ENCODE measurements at regions not wholly inside any gene's neighbourhood (a gene's known extent, or its start where the extent isn't known, plus 50 kb on each side); places are given as distances from the start of the nearest gene placed in this dataset.
"Not testable (repeated sequence)": the region's sequence is repeated elsewhere in the genome, so short reads cannot be mapped to it uniquely, and the experiment has no call there.

DNA sequence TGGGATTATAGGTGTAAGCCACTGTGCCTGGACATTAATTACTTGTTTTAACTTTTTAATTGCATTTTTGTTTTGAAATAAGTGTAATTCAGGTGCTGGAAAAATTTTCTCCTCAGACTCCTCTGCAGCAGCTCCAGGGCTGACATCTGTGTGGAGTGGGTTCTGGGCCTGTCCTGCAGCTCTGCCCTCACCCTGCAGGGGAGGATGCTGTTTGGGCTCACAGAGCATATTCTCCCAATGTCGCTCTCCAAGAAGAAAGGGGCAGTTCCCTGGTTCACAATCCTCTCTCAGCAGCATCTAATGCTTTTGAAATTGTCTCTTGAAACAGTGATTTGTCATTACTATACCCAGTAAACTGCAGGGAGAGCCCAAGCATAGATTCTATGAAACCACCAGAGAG lies 995.7 kb downstream of the TMEM121 start:
- DNase-seq: not testable (repeated sequence)

DNA sequence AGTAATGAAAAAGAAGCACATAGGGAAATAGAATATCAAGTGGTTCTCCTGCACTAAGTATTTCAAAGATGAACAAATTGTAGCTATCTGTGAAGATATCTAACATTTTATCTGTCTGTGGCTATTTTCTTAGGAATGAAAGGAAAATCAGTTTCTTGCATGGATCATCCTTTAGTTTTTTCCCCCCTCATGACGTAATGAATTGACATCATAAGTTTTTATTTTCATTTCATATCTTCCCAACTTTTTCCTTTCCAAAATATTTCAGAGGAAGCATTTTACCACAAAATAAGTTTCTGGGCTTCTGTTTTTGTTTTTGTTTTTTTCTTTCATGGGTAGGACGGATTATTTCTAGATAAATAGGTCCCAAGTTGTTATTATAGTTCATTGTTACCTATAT lies 996.6 kb downstream of the TMEM121 start:
- no peak for DNase-seq

DNA sequence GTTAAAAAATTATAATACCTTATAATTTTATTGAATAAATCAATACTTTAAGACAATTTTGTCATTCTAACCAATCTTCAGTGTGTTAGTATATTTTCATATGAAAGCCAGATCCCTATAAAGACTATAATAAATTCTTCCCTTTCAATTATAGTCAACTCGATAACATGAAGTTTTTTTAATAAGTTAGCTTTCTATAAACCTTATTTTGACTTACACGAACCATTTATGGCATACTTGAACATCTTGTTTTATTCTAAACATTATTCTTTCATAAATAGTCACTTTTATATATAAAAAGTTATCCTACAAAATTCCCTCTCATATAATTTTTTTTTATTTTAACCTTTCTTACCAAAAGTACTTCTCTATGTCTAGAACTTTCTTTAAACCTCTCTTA lies 1002.3 kb downstream of the TMEM121 start:
- DNase-seq: no peak

DNA sequence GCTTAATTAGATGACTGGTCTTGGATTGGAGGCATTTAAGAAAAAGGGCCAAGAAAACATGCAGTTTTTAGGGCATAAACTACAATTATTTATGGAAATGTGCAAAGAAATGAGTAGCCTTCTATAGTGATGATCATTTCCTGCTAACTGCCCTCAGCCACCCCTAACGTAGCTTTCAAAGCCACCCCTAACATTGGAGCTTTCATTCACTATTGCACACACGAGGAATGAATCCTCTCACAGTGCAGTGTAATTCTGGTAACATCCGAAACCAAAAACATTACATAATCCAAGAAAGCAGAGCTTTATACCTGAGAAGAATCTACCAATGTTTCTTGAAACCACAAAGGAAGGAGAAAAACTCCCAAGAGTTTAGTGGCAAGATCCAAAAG lies 1003.6 kb downstream of the TMEM121 start:
- DNase-seq: no peak

DNA sequence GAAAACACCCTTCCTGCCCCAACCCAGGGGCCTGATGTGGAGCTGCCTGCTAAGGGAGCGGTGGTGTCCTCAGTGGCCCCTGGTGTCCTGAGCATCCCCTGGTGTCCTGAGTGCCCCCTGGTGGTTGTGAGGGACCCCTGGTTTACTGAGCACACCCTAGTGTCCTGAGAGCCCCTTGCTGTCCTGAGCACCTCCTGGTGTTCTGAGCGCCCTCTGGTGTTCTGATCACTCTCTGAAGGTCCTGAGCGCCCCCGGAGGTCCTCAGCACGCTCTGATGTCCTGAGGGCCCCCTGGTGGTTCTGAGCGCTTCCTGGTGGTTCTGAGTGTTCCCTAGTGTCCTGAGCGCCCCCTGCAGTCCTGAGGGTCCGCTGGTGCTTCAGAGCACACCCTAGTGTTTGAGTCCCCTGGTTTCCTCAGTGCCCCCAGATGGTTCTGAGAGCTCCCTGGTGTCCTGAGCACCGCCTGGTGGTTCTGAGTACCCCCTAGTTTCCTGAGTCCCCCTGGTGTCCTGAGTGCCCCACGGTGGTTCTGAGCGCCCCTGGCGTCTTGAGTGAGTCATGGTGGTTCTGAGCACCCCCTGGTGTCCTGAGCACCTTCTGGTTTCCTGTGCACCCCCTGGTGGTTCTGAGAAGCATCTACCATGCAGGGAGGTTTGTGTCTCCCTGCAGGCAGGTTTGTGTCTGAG lies 1004.2 kb downstream of the TMEM121 start:
- peak; percentile 5 for DNase-seq

DNA sequence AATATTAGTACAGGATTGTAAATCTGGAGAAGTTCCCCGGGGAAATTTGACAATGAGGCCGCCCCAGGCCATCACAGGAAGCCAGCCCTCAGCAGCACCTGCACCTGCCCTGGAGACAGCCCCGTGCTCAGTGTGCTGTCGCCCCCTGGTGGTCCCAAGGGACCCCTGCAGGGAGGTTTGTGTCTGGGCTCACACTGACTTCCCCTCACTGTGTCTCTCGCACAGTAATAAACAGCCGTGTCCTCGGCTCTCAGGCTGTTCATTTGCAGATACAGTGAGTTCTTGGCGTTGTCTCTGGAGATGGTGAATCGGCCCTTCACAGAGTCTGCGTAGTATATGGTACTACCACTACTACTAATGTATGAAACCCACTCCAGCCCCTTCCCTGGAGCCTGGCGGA lies 1011.2 kb downstream of the TMEM121 start:
- DNase-seq: peak; percentile 49

DNA sequence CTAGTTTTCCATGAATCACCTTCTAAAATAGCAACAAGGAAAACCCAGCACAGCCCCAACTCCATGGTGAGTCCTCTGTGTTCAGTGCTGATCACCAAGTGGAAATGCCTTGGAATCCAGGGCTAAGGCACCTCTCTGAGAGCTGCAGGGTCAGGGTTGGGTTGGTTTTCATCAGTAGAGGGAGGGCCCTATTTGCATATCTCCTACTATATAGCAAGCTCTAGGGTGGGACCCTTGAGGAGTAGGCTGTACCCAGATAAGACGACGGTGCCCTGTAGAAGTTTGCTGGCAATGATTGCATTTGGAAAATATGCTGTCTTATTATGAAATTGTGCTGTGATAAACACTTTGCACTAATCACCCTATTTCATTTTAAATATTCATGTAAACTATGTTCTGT lies 1011.8 kb downstream of the TMEM121 start:
- no peak for DNase-seq

DNA sequence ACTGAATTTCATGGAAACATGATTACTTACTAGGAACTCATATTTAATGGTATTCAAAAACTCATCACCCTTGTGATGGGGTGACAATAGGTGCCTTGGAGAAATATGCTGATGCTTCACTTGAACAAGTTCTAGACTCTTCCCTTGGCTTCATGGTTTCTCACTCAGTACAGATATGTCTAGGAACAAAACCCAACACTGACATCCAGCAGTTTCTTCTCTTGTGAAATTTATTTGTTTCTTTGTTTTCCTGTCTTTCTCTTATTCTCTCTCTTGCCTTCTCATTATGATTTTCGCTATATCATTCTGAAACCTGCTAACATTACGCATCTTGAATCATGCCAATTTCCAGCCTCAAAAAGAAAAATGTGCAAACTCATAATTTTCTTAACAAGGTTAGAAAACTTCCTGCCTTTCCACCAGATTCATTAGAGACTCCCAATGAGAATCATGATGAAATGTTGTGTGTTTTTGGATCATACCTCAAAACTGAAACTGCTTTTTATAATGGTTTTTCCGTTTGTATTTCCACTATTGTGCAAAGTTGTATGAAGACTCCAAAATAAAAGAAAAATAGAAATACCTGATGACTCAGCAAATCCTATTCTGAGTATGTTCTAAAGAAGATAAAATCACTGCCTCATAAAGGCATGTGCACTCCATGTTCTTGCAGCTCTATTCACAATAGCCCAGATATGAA lies 1021.5 kb downstream of the TMEM121 start:
- DNase-seq: peak; percentile 13

DNA sequence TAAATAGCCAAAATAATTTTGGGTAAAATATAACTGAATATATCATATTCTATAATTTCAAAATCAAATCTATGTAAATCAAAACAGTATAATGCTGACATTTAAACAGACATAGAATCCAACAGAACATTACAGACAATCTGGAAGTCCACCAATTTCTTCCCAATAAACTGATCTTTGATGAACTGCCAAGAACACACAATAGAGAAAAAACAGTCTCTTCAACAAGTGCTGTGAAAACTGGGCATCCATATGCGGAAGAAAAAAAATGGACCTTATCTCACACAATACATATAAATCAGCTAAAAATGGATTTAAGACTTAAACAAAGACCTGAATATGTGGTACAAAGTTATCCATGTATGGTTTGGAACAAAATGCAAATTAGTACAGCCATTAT lies 1022.7 kb downstream of the TMEM121 start:
- no peak for DNase-seq

DNA sequence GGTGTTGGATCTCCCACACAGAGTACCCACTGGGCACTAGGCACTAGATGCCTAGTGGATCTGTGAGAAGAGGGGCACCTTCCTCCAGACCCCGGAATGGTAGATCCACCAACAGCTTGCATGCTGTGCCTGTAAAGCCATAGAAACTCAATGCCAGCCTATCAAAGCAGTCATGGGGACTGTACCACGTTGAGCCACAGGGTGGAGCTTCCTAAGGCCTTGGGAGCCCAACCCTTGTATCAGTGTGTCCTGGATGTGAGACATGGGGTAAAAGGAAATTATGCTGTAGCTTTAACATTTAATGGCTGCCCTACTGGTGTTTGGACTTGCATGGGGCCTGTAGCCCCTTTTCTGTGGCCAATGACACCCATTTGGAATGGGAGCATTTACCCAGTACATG lies 1024.9 kb downstream of the TMEM121 start:
- DNase-seq: no peak

DNA sequence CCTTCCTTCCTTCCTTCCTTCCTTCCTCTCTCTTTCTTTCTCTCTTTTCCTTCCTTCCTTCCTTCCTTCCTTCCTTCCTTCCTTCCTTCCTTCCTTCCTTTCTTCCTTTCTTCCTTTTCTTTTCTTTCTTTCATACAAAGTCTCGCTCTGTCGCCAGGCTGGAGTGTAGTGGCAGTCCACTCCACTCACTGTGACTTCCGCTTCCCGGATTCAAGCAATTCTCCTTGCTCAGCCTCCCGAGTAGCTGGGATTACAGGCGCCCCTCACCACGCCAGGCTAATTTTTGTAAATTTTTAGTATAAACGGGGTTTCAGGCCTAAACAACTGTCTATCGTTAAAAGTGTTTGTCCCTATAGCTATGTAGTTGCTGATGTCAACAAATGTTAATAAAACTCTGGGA lies 1029.8 kb downstream of the TMEM121 start:
- not testable (repeated sequence) for DNase-seq

DNA sequence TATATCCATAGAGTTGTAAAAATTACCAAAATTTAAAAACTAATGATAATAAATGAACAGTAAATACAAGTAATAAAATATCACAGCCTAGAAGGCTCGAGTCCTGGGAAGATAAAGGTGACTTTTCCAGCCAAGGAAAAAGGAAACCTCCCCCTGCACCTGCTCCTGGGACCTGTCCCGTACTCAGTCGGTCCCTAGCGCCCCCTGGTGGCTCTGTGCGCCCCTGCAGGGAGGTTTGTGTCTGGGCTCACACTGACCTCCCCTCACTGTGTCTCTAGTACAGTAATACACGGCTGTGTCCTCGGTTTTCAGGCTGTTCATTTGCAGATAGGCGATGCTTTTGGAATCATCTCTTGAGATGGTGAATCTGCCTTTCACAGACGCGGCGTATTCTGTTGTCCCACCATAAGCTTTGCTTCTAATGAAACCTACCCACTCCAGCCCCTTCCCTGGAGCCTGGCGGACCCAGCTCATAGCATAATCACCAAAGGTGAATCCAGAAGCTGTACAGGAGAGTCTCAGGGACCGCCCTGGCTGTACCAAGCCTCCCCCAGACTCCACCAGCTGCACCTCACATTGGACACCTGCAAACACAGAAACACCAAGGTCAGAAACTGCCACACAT lies 1030.4 kb downstream of the TMEM121 start:
- DNase-seq: peak; percentile 71

DNA sequence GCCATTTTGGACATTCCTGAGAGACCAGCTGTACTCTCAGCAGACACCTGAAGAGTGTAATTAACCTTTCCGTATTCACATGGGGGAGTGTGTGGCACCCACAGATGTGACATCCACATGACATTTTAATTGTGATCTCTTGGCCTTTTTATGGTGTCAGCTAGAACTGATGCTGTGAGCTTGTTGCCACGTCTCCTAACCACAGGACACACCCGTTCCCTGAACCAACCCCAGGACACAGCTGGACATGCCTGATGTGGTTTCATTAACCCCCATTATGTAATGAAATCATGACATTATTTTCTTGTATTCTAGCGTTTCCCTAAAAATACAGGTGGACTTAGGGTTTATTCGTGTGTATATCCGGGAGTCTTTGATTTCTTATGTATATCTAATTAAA lies 1036.1 kb downstream of the TMEM121 start:
- no peak for DNase-seq

DNA sequence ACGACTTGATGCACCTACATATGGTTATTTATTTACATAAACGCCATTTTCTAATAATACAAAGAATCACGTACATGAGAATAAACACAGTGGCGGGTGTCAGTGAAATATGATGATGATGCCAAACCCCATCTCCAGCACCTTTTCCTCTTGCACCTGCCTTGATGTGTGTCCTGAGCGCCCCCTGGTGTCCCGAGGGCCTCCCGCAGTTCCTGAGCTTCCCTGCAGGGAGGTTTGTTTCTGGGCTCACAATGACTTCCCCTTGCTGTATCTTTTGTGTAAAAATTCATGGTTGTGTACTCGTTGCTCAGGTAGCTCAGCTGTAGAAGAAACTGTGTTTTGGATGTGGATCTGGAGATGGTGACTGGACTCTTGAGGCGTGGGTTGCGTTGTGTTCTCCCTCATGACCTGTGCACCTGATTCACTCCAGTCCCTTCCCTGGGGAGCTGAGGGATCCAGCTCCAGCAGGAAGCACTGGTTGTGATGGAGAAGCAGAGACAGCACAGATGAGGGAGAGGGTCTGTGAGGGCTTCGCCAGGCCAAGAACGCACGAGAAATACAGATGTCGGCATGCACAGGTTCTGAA lies 1037.8 kb downstream of the TMEM121 start:
- DNase-seq: peak; percentile 60

DNA sequence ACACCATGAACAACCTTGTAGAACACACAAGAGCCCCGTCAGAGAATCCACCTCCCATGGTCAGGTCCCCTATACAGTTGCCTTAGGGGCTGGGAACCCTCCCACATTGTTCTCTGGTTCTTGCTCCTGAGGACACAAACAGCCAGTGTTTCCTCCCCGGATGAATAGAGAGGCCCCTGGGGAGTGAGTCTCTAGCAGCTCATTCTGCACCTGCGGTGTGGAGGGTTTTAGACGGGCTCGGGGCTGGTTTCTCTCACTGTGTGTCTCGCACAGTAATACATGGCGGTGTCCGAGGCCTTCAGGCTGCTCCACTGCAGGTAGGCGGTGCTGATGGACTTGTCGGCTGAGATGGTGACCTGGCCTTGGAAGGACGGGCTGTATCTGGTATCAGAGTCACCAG lies 1052.1 kb downstream of the TMEM121 start:
- no peak for DNase-seq

DNA sequence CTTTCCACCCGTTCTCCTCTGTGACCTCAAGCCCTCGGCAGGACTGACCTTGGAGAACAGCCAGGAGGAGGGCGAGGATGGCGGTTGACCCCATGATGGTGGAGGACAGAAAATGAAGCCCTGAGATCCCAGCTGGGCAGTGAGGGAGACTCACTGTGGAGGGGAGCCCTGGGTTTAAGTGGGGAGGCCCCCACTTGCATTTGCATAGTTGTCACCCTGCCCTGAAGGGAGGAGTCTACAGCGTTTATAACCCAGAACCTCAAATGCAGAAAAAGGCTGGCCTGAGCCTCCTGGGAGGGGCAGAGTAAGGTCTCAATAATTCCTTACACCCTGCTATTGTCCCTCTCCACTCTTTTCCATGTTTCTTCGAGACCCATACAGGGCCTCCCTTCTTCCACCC lies 1052.7 kb downstream of the TMEM121 start:
- no peak for DNase-seq

DNA sequence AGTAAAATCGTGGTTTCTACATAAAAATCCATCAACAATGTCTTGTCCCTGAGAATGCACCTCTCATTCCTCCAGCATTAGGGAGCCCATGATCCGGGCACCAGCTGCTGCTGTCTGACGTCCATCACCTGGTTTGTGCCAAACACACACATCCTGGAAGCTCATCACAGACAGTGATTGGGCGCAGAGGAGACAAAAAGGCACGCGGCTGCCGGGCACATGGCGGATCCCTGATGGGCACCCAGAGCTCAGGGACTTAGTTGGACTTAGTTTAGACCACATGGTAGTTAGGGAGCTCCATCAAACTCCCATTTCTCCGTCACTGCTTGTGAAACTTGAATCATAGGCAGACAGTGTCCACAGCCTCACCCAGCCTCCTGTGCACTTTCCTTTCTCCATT lies 1059.3 kb downstream of the TMEM121 start:
- no peak for DNase-seq

DNA sequence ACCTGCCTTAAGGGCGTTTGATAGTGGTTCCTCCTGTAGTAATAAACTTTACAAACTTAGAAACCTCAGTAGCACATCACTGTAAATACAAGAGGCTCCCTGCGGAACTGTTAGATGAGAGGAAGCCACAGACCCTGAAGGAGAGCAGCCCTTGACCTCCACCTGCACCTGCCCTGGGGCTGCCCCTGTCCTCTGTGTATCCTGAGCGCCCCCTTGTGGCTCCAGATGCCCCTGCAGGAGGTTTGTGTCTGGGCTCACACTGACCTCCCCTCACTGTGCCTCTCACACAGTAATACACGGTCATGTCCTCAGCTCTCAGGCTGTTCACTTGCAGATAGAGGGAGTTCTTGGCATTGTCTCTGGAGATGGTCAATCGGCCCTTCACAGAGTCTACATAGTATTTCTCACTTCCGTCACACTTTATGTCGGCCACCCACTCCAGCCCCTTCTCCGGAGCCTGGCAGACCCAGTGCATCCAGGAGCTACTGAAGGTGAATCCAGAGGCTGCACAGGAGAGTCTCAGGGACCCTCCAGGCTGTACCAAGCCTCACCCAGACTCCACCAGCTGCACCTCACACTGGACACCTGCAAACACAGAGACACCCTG lies 1059.8 kb downstream of the TMEM121 start:
- DNase-seq: peak; percentile 55

DNA sequence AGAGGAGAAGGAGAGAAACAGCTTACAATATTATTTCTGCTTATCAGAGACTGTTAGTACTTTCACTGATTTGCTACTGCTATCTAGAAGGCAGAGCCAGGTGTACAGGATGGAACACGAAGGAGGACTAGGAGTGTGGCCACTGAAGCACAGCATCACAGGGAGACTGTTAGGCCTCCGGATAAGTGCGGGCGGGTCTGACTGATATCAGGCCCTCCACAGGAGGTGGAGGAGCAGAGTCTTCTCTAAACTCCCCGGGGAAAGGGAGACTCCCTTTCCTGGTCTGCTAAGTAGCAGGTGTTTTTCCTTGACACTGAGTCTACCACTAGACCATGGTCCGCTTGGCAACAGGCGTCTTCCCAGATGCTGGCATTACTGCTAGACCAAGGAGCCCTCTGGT lies 1065.2 kb downstream of the TMEM121 start:
- DNase-seq: not testable (repeated sequence)

DNA sequence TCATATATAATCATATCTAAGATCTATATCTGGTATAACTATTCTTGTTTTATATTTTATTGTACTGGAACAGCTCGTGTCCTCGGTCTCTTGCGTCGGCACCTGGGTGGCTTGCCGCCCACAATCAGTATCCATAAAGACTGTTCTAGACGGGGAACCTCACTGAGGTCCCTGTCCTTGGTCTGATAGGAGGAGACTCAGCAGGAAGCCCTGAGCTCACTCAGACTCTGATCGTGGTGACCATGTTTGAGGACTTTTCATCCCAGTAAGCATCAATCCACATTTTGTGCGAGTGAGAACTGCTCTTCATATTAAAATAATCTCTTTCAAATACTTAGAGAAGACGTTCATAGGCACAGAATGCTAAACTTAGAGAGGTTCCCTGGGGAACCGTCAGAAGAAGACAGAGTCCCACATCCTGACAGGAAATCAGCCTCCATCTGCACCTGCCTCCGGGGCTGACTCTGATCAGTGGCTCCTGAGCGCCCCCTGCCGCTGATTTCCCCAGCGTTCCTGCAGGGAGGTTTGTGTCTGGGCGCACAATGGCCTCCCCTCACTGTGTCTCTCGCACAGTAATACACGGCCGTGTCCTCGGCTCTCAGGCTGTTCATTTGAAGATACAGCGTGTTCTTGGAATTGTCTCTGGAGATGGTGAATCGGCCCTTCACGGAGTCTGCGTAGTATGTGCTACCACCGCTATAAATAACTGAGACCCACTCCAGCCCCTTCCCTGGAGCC lies 1065.9 kb downstream of the TMEM121 start:
- DNase-seq: not testable (repeated sequence)

DNA sequence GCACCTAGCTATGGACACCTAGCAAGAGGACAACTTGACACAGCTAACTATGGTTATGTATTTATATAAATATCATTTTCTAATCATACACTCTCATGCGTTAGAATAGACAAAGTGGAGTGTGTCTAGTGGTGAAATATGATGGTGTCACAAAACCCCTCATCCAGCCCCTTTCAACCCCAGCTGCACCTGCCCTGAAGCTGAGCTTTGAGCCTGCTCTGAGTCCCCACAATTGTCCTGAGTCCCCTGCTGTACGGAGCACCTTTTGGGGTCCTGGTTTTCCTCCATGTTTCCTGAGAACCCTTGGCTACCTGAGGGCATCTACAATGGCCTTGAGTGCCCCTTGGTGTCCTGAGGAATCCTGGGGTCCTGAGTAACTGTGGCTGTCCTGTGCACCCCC lies 1072.8 kb downstream of the TMEM121 start:
- no peak for DNase-seq

DNA sequence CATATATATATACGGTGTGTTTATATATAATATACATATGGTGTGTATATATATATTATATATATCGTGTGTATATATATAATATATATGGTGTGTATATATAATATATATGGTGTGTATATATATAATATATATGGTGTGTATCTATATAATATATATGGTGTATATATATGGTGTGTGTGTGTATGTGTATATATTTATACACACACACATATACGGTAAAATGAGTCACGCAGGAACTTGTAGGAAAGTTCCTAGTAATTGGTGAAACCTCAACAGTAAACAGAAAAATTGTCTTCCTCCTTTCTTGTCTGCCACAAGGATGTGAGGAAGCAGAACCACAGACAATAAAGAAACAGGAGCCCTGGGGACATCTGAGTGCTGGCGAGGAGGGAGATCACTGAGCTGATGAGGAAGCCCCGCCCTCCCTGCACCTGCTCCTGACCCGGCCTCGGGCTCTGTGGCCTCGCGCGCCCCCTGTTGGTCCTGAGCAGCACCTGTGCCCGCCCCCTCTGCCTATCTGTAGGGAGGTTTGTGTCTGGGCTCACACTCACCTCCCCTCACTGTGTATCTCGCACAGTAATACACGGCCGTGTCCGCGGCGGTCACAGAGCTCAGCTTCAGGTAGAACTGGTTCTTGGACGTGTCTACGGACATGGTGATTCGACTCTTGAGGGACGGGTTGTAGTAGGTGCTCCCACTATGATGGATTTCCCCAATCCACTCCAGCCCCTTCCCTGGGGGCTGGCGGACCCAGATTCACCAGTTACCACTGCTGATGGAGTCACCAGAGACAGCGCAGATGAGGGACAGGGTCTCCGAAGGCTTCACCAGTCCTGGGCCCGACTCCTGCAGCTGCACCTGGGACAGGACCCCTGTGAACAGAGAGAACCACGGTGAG lies 1079.4 kb downstream of the TMEM121 start:
- DNase-seq: peak; percentile 46
